Pulmonary artery endothelial cell (primary cell): ENCODE measurements at regions not wholly inside any gene's neighbourhood (a gene's known extent, or its start where the extent isn't known, plus 50 kb on each side); places are given as distances from the start of the nearest gene placed in this dataset.
"Not testable (repeated sequence)": the region's sequence is repeated elsewhere in the genome, so short reads cannot be mapped to it uniquely, and the experiment has no call there.

Experiments used
- DNase-seq: peaks from one replicate; pipeline ENCODE4 v3.0.0-alpha.2; 2011; ENCODE audit warnings: low read depth, low spot score

DNA sequence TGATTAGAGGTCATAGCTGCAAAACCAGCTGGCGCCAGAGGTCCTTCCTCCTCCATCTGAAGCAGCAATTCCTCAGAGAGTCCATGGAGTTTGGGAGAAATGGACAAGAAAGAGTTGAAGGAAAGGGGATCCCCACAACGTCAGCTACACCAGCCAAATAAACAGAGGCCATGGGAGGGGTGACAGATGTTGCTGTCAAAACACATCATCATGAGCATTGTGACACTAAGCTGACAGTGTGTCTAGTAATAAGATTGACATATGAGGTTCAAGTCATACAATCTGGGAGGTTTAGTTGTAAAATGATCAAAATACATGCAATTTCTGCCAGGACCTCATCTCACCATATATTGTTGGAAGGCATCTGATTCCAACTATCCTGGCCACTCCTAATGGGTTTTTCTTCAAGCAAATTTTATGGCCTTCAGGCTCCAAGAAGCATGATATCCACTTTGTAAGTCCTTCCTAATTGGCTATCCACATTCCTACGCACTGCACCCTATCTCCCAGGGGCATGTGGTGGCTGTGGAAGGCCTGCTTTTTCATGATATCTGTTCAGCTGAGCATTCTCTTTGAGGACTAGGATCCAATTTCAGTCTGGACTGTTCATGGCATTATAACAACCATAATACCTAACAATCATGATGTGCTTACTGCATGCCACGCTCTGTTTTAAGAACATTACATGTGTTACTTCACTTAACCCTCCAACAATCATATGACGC, 335.0 kb upstream of the ID2 start:
- no peak for DNase-seq

- DNase-seq, result not testable (repeated sequence)
Observed at GRCh38 chr2:8348911-8349310, 332.9 kb upstream of the ID2 start.

DNA sequence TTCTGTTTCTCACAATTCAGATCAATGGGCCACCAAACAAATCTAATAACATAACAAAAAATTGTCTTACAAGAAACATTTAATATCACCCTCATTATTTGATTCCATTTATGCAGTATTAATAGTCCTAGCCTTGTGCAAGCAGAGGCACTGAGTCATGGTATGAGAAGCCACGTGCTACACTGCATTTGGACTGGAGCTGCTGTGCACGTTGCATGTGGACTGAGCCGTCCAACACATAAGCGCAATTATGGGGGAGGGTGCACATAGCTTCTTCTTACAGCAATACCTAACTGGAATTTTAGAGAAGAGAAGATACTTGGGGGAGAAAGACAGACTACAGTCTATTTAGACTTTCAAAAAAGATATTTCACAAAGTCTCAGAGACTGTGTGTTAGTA, 329.6 kb upstream of the ID2 start:
- no peak for DNase-seq

- no peak for DNase-seq
Observed at GRCh38 chr2:8352989-8353388, 328.9 kb upstream of the ID2 start.

DNA sequence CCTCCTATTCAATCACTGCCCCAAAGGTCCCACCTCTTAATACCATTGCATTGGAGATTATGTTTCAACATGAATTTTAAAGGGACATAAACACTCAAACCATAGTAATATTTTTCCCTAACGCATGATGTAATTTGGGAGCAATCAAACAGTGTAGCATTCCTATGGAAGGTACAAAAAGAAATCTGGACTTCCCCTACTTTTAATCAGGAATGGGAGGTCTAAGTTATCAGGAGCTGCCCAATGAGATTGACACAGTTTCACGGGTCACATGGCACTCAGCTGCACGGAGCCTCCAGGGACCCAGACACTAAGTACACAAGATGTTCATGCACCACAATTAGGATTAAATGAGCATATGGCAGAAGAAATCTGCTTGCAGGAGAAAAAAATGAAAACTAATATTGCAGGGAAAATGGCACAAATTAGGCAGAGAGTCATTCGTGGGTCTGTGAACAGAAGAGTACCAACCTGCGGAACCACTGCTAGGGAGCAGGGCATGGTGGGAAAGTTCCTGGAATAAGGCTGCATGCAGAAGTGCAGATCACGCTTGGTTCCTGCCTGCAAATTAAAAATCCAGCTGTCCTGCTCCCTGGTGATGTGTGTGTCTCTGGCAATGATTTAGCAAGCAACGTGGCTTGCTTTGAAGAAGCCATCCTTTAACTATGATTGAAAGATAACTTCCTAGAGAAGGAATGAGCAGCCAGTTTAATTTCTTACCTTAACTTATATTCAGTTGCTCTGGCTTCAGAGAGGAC, 326.6 kb upstream of the ID2 start:
- DNase-seq, result no peak

- no peak for DNase-seq
Observed at GRCh38 chr2:8357738-8358518, 323.9 kb upstream of the ID2 start.

GRCh38 chr2:8361930-8362329, 319.9 kb upstream of the ID2 start:
- no peak for DNase-seq

DNA sequence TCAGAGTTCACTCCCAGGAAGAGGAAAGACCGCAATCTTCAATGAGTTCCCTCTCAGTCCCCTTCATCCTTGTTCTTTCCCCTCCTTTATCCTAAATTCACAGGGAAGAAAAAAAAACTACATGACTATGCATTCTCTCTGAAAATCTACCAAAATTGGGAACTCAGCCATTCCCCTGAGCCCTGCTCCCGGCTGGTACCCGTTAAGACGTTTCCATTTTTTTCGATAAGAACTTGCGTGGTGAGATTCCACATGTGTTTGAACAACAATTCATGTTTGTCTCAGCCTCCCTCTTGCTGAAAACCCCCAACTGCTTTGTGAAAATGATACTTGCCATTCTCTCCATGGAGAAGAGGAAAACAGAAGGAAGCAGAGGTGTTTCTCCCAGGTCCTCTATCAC, 318.7 kb upstream of the ID2 start:
- no peak for DNase-seq

DNA sequence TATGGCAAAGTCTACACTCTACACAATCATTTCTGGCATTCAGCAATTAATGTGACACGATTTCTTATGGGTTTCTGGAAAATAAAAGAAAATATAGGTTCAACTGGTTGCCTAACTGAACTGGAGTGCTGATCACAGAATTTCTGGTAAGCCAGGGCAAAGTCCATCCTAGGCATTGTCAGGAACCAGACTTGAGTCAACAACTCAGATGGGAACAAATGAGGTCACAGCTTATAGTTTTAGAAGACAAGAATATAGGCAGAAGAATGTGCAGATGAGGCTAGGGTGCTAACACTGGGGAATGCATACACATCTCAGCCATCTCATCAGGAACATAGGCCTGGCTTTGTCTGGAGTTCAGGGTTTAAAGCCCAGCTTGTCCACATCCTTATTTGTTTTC, 317.2 kb upstream of the ID2 start:
- DNase-seq, result no peak

- no peak for DNase-seq
Observed at GRCh38 chr2:8365331-8365910, 316.4 kb upstream of the ID2 start.

GRCh38 chr2:8367833-8368232, 314.0 kb upstream of the ID2 start:
- DNase-seq, result no peak

DNA sequence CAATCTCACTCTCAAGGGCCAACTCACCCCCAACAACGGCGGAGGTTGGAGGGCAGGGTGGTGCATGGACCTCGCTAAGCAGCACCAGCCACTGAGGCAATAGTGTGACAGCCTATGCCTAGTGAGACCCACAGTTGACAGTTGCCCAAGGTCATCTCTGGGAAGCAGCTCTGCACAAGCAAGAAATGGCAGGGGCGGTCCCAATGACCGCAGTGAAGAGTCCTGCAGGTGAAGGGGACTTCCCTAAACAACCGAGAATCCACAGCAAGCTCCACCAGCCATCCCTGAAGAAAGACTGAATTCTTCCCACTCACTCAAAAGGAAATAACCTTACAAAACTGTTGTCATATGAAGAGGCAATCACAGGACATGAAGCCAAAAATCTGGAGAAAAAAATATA, 313.4 kb upstream of the ID2 start:
- no peak for DNase-seq

DNA sequence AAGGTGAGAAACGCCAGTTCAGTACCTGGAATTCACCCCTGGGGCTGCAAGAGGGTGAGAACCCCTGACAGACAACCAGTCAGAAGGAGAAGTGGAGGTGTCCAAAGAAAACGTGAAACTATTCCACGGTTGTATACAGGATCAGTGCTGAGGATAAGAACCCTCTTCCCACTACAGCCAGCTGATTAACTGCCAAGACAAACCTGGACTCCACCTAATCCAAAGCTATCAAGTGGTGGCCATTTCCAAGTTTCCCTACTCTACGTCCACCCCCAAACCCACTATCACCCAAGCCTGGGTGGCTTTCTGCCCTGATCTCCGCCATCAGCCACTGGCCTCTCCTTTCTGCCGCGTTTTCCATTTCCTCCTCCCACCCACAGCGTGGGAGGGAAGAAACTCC, 312.3 kb upstream of the ID2 start:
- DNase-seq, result no peak

DNA sequence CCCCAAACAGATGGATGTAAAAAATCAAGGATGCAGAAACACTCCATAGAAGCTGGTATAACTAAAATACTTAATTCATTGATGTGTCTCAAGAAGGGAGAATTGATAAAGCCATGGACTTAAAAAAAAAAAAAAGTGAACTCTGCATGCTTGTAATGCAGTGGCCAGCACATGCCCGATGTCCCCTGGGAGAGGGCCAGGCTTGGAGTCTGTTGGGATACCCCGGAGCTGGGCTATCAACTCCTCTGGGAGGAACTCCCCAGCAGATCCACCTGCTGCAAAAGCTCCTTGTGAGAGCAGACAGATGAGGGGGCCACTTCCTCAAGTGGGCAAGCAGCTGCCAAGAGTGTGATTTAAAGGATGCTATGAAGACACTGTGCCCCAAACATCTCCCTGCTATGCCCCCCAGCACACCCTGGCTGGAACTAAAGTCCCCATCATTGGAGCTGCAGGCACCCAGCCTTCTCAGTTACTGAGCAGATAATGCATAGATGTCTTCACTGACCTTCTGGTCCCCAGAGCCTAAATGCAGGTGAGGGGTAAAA, 311.5 kb upstream of the ID2 start:
- DNase-seq, result no peak

- no peak for DNase-seq
Observed at GRCh38 chr2:8371653-8372052, 310.2 kb upstream of the ID2 start.

DNA sequence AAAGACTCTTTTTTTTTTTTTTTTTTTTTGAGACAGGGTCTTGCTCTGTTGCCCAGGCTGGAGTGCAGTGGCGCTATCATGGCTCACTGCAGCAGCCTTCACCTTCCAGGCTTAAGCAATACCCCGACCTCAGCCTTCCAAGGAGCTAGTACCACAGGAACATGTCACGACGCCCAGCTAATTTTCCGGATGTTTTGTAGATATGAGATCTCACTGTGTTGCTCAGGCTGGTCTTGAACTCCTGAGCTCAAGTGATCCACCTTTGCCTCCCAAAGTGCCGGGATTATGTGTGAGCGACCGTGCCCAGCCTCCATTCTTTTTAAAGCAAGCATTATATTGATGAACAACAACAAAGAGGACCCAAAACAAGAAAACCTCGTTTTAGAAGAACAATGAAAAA, 307.1 kb upstream of the ID2 start:
- no peak for DNase-seq

DNA sequence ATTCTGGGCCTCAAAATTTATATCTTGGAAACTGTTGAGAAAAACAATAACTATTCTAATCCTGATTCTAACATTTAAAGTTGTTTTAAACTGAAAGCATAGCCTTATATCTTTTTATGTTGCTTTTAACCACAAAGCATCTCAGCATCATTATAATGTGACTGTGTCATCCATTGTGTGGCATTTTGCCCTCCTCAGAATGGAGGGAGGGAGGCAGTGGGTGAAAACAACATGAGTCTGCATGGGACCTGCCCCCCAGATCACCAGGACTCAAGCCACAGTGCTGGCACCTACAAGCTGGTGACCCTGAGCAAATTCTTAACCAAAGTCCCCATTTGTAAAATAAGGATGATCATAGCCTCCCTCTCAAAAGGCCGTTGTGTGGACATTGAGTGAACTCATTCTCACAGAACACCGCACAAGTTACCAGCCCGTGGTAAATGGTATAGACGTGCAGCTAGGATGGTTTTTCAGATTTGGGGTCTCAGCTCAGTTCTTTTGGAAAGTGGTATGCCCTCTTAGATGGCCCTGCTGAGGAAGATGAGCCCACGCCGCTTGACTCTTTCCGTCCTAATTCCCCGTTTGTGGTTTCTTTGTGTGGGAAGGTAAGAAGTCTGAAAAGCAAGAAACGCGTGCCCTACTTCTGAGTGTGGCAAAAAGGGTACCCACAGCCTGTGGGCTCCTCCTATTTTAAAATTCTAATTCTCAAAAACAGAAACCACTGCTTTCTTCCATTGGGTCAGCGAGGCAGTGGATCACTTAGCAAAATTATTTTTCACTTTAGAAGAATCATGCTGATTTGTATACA, 305.0 kb upstream of the ID2 start:
- no peak for DNase-seq

DNA sequence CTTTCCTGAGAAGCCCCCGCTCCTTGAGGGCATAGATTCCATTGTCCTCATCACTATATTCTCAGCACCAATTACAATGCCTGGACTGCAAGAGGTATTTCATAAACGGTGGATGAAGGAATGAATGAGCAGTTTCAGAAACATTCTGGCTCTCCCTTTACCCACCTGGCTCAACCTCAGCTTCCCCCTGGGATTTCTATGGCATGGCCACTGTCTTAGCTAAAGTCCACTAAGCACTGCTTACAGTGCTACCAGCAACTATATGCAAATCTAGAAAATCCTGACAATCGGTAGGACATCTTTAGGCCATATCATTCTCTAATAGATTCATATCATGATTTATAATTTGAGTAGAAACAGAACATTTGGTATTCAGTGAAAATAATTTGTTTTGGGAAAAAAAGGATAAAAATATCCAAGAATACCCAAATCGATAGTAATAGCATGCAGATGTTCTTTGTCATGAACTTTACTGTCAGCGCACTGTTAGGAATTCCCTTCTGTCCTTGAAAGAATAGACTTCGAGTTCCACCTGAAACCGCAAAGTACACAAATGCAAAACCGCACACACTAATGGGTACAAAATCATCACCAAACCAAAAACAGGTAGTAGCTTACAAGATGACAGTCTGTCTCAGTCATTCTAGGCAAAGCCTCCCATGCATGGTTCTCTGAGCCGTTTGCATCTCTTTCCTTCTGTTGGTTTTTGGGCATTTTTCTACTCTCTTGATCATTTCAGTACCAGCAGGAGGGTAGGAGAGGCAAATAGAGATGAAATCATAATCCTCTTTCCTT, 303.6 kb upstream of the ID2 start:
- DNase-seq, result no peak

DNA sequence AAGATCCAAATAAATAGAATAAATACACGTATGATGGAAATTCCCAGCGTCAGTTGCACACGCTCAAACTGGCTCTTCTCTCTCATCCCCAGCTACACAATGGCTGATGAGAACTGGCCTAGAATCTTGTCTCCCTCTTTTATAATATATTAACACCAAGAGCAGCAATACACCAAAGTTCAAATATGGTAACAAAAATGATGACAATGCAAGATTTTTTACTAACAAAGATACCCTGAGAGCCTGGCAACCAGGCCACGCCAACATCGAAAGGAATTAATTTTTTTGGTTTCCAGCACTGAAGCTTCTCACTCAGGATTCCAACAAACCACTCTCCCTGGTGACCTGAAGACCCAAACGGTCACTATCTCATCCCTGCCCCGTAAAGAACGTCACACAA, 302.7 kb upstream of the ID2 start:
- DNase-seq, result no peak

- no peak for DNase-seq
Observed at GRCh38 chr2:8379549-8379948, 302.3 kb upstream of the ID2 start.
